HG02678 (cell line): ENCODE measurements at regions not wholly inside any gene's neighbourhood (a gene's known extent, or its start where the extent isn't known, plus 50 kb on each side); places are given as distances from the start of the nearest gene placed in this dataset.
"Not testable (repeated sequence)": the region's sequence is repeated elsewhere in the genome, so short reads cannot be mapped to it uniquely, and the experiment has no call there.

Experiments
- ATAC-seq: cut with Tn5 transposase; IDR thresholded peaks from one replicate; pipeline ENCODE4 v1.9.1; 2021; ENCODE audit warnings: mild to moderate bottlenecking, moderate library complexity; ENCODE audit not compliant: unreplicated experiment

DNA sequence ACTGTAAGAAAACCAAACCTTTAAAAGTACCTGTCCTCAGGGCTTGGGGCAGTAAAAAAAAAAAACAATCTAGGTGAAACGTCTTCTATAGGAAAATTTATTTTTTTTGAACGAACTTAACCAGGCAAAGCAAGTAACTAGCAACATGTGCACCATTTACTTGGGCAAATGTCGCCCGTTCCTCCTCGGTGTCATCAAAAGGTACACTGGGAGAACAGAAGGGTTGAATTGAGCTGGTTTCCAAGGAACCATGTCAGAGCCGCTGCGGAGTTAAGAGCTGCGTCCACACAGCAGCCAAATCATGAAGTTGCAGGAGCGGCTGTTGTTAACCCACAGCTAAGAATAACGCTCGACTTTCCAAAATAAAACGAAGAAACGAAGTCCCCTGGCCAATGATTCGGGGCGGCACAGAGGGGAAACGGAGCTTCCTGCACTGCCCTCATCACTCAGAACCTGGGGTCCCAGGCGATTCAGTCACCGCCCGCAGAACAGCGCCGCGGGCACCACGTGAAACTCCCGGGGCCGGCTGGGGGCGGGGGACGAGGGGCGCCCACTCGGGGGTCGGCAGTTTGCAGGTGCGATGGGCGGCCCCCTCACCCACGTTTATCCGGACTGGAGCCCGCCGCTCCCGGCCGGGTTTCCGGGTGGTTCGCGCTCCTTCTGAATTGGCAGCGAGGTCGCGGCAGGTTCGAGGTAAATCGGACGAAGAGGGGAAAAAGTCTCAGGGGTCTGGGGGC lies 53.6 kb upstream of the PLGLB1 start:
- ATAC-seq = not testable (repeated sequence)

GRCh38 chr2:87075791-87076252 lies 54.2 kb upstream of the PLGLB1 start:
- peak; percentile 34 for ATAC-seq

- ATAC-seq = peak; percentile 93
These were observed 54.8 kb upstream of the PLGLB1 start for GRCh38 chr2:87076253-87077123.

- not testable (repeated sequence) for ATAC-seq
These were observed 55.4 kb upstream of the PLGLB1 start for GRCh38 chr2:87077124-87077446.

DNA sequence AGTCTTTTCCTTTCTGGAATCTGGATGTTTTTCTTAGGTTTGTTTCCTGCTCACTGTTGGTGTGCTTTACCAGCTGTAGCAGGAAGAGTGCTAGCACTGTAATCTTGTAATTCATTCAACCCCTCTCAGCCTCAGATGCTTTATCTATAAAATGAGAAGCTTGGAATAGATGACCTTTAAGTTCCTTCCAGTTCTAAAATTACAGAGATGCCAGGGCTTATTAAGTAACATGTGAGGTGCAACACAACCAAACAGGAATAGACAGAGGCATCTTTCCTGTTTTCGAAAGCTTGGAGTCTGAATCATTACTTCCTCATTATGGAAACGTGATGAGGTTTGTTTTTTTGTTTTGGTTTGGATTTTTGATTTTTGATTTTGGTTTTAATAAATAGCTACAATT lies 60.1 kb upstream of the PLGLB1 start:
- ATAC-seq = not testable (repeated sequence)

DNA sequence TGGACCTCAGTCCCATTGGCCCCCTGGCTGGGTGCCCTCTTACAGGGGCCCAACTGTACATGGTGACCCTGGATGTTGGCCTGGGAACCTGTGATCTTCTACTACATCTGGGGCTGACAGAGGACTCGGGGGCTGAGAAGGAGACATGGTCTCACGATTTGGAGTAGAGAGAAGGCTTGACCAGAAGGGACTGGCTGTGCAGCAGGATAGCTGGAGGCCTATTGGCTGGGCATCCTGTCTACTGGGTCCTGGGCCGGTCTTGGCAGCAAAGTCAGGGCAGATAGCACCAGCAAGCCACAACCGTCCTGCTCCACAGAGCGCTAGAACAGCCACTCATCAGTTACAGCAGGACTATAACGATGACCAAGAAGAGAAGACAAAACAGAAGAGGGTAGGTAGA lies 66.4 kb upstream of the PLGLB1 start:
- ATAC-seq = not testable (repeated sequence)

- ATAC-seq = not testable (repeated sequence)
These were observed 67.8 kb upstream of the PLGLB1 start for GRCh38 chr2:87089401-87089800.

GRCh38 chr2:87093252-87093651 lies 71.6 kb upstream of the PLGLB1 start:
- not testable (repeated sequence) for ATAC-seq

- not testable (repeated sequence) for ATAC-seq
These were observed 72.4 kb upstream of the PLGLB1 start for GRCh38 chr2:87093937-87094529.

- not testable (repeated sequence) for ATAC-seq
These were observed 74.2 kb upstream of the PLGLB1 start for GRCh38 chr2:87095804-87096203.

GRCh38 chr2:87128761-87129553 lies 107.3 kb upstream of the PLGLB1 start:
- not testable (repeated sequence) for ATAC-seq

GRCh38 chr2:87132577-87132976 lies 110.9 kb upstream of the PLGLB1 start:
- not testable (repeated sequence) for ATAC-seq

DNA sequence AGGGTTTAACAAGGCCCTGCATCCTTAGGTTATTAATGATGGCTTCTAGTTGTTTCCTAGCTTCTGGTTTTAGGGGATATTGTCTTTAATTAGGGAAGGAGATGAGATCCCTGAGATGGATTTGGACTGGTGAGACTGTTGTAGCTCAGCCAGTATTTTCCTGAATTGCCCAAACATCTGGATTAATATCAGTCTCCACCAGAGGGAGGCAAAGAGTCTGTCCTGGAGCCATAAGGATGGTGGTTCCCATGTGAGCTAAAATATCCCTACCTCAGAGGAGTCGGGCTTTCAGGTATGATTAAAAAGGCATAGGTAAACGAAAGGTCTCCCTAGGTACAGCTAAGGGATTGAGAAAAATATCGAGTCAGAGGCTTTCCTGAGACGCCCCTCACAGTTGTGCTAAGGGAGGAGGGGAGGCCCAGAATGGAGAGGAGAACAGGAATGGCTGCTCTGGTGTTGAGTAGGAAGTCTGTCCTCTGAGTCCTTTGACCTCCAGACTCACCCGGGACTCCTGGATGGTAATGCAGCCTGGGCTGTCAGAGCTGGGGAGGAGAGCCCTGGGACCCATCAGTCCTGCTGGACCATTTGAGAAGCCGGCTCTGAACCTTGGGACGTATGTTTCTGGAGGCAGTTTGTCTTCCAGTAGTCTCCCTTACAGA lies 130.3 kb upstream of the PLGLB1 start:
- not testable (repeated sequence) for ATAC-seq

DNA sequence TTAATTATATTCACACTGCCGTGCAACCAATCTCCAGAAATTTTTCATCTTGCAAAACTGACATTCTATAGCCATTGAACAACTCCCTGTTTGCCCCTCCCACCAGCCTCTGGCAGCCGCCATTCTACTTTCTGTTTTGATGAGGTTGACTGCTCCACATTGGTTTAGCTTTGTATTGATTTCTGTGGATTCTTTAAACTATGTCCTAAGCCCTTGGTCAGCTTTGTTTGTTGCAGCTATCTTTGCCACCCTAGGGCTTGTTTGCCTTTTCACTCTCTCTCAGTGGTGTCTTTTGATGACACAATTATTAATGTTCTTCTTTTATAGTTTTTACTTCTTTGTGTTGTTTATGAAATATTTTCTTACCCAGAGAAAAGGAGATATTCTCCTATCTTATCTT lies 152.8 kb upstream of the PLGLB1 start:
- not testable (repeated sequence) for ATAC-seq

GRCh38 chr2:87183373-87183772 lies 161.7 kb upstream of the PLGLB1 start:
- not testable (repeated sequence) for ATAC-seq

- not testable (repeated sequence) for ATAC-seq
These were observed 162.6 kb upstream of the PLGLB1 start for GRCh38 chr2:87184260-87184659.

GRCh38 chr2:87189214-87189613 lies 167.6 kb upstream of the PLGLB1 start:
- not testable (repeated sequence) for ATAC-seq

DNA sequence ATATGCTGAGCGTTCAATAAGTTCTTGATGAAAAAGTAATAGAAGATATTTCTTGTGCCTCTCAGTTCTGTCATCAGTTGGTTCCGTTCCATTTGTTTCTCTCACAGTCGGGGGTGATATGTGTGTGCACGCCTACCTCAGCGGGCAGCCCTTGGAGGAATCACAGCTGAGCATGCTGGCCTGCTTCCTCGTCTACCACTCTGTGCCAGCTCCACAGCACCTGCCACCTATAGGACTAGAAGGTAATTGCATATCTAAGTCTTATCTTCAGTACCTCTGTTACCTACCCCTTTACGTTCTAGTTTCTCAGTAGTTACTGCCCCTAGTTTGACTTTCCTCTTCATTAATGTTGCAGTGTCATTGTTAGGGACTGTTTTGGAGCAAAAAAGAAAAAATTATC lies 171.7 kb upstream of the PLGLB1 start:
- peak; percentile 84 for ATAC-seq

- not testable (repeated sequence) for ATAC-seq
These were observed 172.8 kb upstream of the PLGLB1 start for GRCh38 chr2:87194254-87194999.
